H1 (cell line): ENCODE measurements at regions not wholly inside any gene's neighbourhood (a gene's known extent, or its start where the extent isn't known, plus 50 kb on each side); places are given as distances from the start of the nearest gene placed in this dataset.

Experiments
- BACH1 ChIP-seq: IDR thresholded peaks from 2 replicates; pipeline ENCODE4 v1.6.1; 2012; ENCODE audit warnings: low read length, improper control_type of control experiment
- BRCA1 ChIP-seq: IDR thresholded peaks from 2 replicates; pipeline ENCODE4 v1.6.1; 2012; ENCODE audit warnings: low read depth, low read length, improper control_type of control experiment
- CHD1 ChIP-seq: IDR thresholded peaks from 2 replicates; pipeline ENCODE4 v1.6.1; 2012; ENCODE audit warnings: low read depth, low read length, improper control_type of control experiment
- CTBP2 ChIP-seq: IDR thresholded peaks from 2 replicates; pipeline ENCODE4 v1.7.0; 2011; ENCODE audit warnings: borderline replicate concordance, mild to moderate bottlenecking, moderate library complexity, mixed read lengths, low read length; ENCODE audit not compliant: insufficient read depth, insufficient read length
- E2F6 ChIP-seq: IDR thresholded peaks from 2 replicates; pipeline ENCODE4 v1.6.1; 2012; ENCODE audit warnings: inconsistent platforms
- EGR1 ChIP-seq: IDR thresholded peaks from 2 replicates; pipeline ENCODE4 v1.6.1; 2011; ENCODE audit warnings: low read depth, low read length, borderline replicate concordance
- GABPA ChIP-seq: IDR thresholded peaks from 2 replicates; pipeline ENCODE4 v1.6.1; 2011; ENCODE audit warnings: mild to moderate bottlenecking, low read length, moderate library complexity, borderline replicate concordance; ENCODE audit not compliant: insufficient read depth
- GTF2F1 ChIP-seq: IDR thresholded peaks from 2 replicates; pipeline ENCODE4 v1.6.1; 2012; ENCODE audit warnings: low read depth, low read length, improper control_type of control experiment, borderline replicate concordance
- HDAC2 ChIP-seq, 2 experiments: fragments of 300-600 bp in 1 of 2; sonication (generic) in 1 of 2; IDR thresholded peaks; 2 replicates each; pipeline ENCODE4 v1.6.1; 2011 to 2012; ENCODE audit warnings: low read depth in 2 of 2, low read length in 2 of 2, mild to moderate bottlenecking in 2 of 2, moderate library complexity in 2 of 2, borderline replicate concordance in 1 of 2, inconsistent platforms in 1 of 2
- JUN ChIP-seq: IDR thresholded peaks from 2 replicates; pipeline ENCODE4 v1.6.1; 2011; ENCODE audit warnings: low read depth, mild to moderate bottlenecking, improper control_type of control experiment, low read length
- KDM4A ChIP-seq: IDR thresholded peaks from one replicate; pipeline ENCODE4 v1.7.1; 2012; ENCODE audit warnings: low read depth, mild to moderate bottlenecking, moderate library complexity, low read length, inconsistent platforms; ENCODE audit not compliant: severe bottlenecking
- KDM5A ChIP-seq: fragments of 200-600 bp; IDR thresholded peaks from 2 replicates; pipeline ENCODE4 v1.7.1; 2012; ENCODE audit warnings: mild to moderate bottlenecking, low read length, inconsistent platforms, mixed read lengths
- MAFK ChIP-seq: IDR thresholded peaks from 2 replicates; pipeline ENCODE4 v1.6.1; 2012; ENCODE audit warnings: low read depth, mild to moderate bottlenecking, improper control_type of control experiment, low read length
- NRF1 ChIP-seq: IDR thresholded peaks from 2 replicates; pipeline ENCODE4 v1.6.1; 2011; ENCODE audit warnings: mild to moderate bottlenecking, low read depth, low read length, improper control_type of control experiment
- PHF8 ChIP-seq: fragments of 200-600 bp; sonication (generic); conservative IDR thresholded peaks from 2 replicates; pipeline ENCODE4 v1.7.1; 2012; ENCODE audit warnings: low read depth, mild to moderate bottlenecking, inconsistent platforms, low read length, moderate library complexity
- POLR2A ChIP-seq, 2 experiments: IDR thresholded peaks; 1 replicate in 1 of 2; 2 replicates in 1 of 2; pipeline ENCODE4 v1.6.1; 2011; ENCODE audit warnings: low read depth in 2 of 2, low read length in 2 of 2, mild to moderate bottlenecking in 2 of 2; ENCODE audit errors: control extremely low read depth in 1 of 2
- POLR2AphosphoS5 ChIP-seq: IDR thresholded peaks from 2 replicates; pipeline ENCODE4 v1.6.1; 2011; ENCODE audit warnings: low read depth, low read length
- POU5F1 ChIP-seq: IDR thresholded peaks from 2 replicates; pipeline ENCODE4 v1.6.1; 2011; ENCODE audit warnings: low read depth, mild to moderate bottlenecking, low read length, moderate library complexity
- RAD21 ChIP-seq, 2 experiments: IDR thresholded peaks in 1 of 2; conservative IDR thresholded peaks in 1 of 2; 2 replicates each; pipeline ENCODE4 v1.6.1; 2011; ENCODE audit warnings: low read depth in 2 of 2, low read length in 2 of 2, improper control_type of control experiment in 1 of 2, inconsistent platforms in 1 of 2, mild to moderate bottlenecking in 1 of 2, moderate library complexity in 1 of 2
- RBBP5 ChIP-seq: IDR thresholded peaks from 2 replicates; pipeline ENCODE4 v1.7.1; 2012; ENCODE audit warnings: low read depth, mild to moderate bottlenecking, inconsistent platforms, low read length, moderate library complexity, borderline replicate concordance
- RNF2 ChIP-seq: fragments of 200-900, 300-1000 bp; sonication (generic); IDR thresholded peaks from 2 replicates; pipeline ENCODE4 v1.7.1; 2016; ENCODE audit warnings: borderline replicate concordance, low read depth, mild to moderate bottlenecking, antibody characterized with exemption, low read length; ENCODE audit not compliant: poor library complexity, severe bottlenecking; ENCODE audit errors: missing control alignments
- SAP30 ChIP-seq: fragments of 300-600 bp; sonication (generic); IDR thresholded peaks from 2 replicates; pipeline ENCODE4 v1.7.1; 2012; ENCODE audit warnings: low read length, moderate library complexity, mild to moderate bottlenecking, inconsistent platforms; ENCODE audit not compliant: insufficient read depth, insufficient replicate concordance
- SP4 ChIP-seq: IDR thresholded peaks from 2 replicates; pipeline ENCODE4 v1.6.1; 2012; ENCODE audit warnings: low read length, inconsistent platforms
- TBP ChIP-seq: IDR thresholded peaks from 2 replicates; pipeline ENCODE4 v1.6.1; 2011; ENCODE audit warnings: low read depth, low read length, improper control_type of control experiment
- ZNF274 ChIP-seq: IDR thresholded peaks from 2 replicates; pipeline ENCODE4 v1.7.0; 2012; ENCODE audit warnings: low read length, borderline replicate concordance; ENCODE audit errors: extremely low read depth

DNA sequence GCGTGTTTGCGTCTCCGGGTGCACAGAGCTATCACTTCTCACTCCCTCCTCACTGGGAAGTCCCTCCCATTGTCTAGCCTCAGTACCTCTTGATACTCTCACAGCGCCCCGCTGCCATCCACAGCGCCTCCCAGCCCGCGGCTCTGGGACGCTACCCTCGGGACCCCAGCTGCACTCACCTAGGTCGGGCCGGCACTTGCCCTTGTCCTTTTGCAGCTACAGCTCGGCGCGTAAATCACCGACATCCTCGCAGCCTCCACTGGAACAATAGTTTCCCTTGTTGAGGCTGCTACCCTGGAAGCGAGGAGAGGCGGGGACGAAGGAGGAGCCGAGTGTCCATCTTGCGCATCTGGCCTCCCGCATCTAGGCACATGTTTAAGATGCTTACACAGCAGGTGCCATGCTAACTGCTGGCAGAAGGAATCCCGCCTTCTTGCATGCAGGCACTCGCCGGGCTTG, 269.5 kb upstream of the HSFY2 start (continued):
- TF ChIP-seq RNF2 (no peak), PHF8 (0 out of 2 replicates have a peak, but pooled peaks have one; percentile 16), TBP (no peak), KDM4A (no peak), POLR2A (IDR thresholded peaks at IDR 0.05; ENCODE audit: control extremely low read depth in 1 of 2, low read depth in 2 of 2, low read length in 2 of 2) (no peak), SAP30 (peak; percentile 29), BACH1 (no peak), POLR2AphosphoS5 (0 out of 2 replicates have a peak, but pooled peaks have one; percentile 31), E2F6 (peak; percentile 94), EGR1 (no peak), CHD1 (no peak), RBBP5 (no peak; the same call in 1 of the 2 replicates), ZNF274 (no peak), MAFK (no peak), GTF2F1 (no peak), POU5F1 (no peak), BRCA1 (no peak), SP4 (no peak), CTBP2 (no peak), JUN (no peak), RAD21 (IDR thresholded peaks at IDR 0.05 in 1 of 2, conservative IDR thresholded peaks at IDR 0.05 in 1 of 2; ENCODE audit: low read depth in 2 of 2, low read length in 2 of 2) (no peak), KDM5A (no peak), GABPA (no peak), HDAC2 (IDR thresholded peaks at IDR 0.05; ENCODE audit: borderline replicate concordance in 1 of 2, low read depth in 2 of 2, low read length in 2 of 2) (peak in 1 of 2 experiments; percentile 33; a peak in 1 of 4 replicates), NRF1 (no peak)
